ENCODE measurements at regions not wholly inside any gene's neighbourhood (a gene's known extent, or its start where the extent isn't known, plus 50 kb on each side); places are given as distances from the start of the nearest gene placed in this dataset.
A peak's percentile ranks its signal among the peaks of the same experiment; 100 is the strongest.

DNA sequence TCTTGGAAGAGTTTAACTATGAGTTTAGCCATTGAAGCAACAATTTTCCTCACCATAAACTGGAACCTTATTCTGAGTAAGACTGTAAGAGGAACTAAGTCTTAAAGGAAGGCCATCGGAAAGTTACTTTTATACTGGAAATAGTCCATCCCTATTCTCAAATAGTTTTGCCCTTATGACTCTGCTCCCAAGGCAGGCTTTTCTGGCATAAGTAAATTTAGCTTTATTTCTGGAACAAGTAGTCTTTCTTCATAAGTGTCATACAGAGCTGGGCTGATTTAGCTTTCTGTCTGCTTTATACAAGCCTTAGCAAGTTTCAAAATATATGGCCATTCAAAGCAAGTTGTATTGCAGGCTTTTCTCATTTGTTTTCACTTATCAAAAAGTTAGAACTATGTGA is 328.1 kb downstream of the HACE1 start:
- Histone ChIP-seq H3K27me3 (no peaks in the 10 kb centered on the region), H3K27ac (peak overlapping the region in 1 of 5 donors; percentile 1), H3K4me1 (replicated peaks in 1 of 2) (peaks cover 0 to 9% of the 10 kb centered on the region in 2 donors), H3K4me3 (no peak overlapping the region), H3K36me3 (replicated peaks in 1 of 2) (no peaks in the 10 kb centered on the region), H3K9me3 (replicated peaks in 1 of 3) (no peaks in the 10 kb centered on the region)
- intact Hi-C loops (cut with DNase I) = no loop called here
- TF ChIP-seq, protein P1, sequence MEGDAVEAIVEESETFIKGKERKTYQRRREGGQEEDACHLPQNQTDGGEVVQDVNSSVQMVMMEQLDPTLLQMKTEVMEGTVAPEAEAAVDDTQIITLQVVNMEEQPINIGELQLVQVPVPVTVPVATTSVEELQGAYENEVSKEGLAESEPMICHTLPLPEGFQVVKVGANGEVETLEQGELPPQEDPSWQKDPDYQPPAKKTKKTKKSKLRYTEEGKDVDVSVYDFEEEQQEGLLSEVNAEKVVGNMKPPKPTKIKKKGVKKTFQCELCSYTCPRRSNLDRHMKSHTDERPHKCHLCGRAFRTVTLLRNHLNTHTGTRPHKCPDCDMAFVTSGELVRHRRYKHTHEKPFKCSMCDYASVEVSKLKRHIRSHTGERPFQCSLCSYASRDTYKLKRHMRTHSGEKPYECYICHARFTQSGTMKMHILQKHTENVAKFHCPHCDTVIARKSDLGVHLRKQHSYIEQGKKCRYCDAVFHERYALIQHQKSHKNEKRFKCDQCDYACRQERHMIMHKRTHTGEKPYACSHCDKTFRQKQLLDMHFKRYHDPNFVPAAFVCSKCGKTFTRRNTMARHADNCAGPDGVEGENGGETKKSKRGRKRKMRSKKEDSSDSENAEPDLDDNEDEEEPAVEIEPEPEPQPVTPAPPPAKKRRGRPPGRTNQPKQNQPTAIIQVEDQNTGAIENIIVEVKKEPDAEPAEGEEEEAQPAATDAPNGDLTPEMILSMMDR (IDR thresholded peaks at IDR 0.05) = no peak
- TF ChIP-seq POLR2A (IDR thresholded peaks at IDR 0.05) = no peak
- WGBS, 4 donors = 50 to 70% (median 54%) methylated on average over 1 of the region's 1 CpG
- DNase-seq = no peak

DNA sequence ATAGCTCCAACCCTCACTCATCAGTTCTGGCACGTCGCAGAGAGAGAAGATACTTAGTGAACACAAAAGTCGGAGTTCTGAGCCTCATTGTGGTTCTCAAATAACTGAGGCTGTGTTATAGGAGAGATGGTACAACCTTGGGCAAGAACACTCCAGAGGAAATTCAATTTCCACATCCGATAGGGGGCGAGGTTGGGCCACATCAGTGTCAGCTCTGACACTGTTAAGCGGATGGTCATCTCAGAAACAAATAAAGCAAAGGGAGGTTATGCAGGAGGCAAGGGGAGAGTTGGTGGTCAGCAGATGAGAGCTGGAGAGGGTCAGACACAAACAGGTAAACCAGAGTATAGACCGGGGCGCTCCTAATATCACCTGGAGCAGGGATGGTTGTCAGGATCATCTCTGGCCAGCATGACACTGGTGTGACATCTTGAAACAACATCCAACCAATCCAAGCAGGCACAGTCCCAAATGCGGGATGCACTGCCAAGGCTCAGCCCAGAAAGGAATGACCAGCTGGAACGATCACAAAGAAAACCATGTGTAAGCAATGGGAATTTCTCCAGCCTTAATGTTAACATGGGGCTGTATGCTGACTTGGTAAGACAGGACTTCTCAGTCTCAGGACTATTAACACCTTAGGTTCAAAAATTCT is 331.8 kb downstream of the HACE1 start:
- H3K4me1 ChIP-seq (replicated peaks in 1 of 2) = peaks cover 0 to 10% of the 10 kb centered on the region in 2 donors
- WGBS, 4 donors = 48 to 62% (median 55%) methylated on average over 10 of the region's 10 CpGs
- H3K9me3 ChIP-seq (replicated peaks in 1 of 3) = no peaks in the 10 kb centered on the region
- H3K36me3 ChIP-seq (replicated peaks in 1 of 2) = no peaks in the 10 kb centered on the region
- no peak overlapping the region for H3K27ac ChIP-seq
- no peaks in the 10 kb centered on the region for H3K27me3 ChIP-seq
- peak in 5 of 7 donors; percentile 17 to 54 (median 21) for DNase-seq
- no peak for TF ChIP-seq POLR2A (IDR thresholded peaks at IDR 0.05)
- TF ChIP-seq, protein P1 (IDR thresholded peaks at IDR 0.05) = peak in 2 of 6 experiments; percentile 5 to 26
- intact Hi-C loops (cut with DNase I) = no loop called here
- H3K4me3 ChIP-seq = no peak overlapping the region

DNA sequence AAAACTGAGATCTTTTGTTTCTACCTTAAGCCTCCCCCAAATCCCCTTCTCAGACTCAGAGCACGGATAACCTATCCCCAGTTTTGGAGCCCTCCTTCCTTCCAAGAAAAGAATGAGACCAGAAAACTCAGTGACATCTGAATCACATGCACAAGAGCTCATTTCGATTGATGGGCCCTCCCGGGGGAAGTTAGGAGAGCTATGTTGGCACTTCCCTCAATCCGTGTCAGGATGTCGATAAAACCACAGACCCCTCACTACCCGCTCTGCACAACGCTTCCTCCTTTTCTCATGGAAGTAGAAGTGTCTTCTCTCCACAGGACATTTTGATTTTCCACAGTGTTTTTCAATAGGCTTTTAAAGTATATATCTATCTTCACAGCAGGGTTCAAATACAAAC is 332.4 kb downstream of the HACE1 start:
- TF ChIP-seq POLR2A (IDR thresholded peaks at IDR 0.05) = no peak
- peak in 6 of 7 donors; percentile 13 to 56 (median 28) for DNase-seq
- 44 to 64% (median 55%) methylated on average over 7 of the region's 7 CpGs for WGBS, 4 donors
- H3K36me3 ChIP-seq (replicated peaks in 1 of 2) = no peaks in the 10 kb centered on the region
- H3K27ac ChIP-seq = no peak overlapping the region
- H3K27me3 ChIP-seq = no peaks in the 10 kb centered on the region
- H3K9me3 ChIP-seq (replicated peaks in 1 of 3) = no peaks in the 10 kb centered on the region
- no peak overlapping the region for H3K4me3 ChIP-seq
- peaks cover 0 to 7% of the 10 kb centered on the region in 2 donors for H3K4me1 ChIP-seq (replicated peaks in 1 of 2)
- intact Hi-C loops (cut with DNase I) = no loop called here

DNA sequence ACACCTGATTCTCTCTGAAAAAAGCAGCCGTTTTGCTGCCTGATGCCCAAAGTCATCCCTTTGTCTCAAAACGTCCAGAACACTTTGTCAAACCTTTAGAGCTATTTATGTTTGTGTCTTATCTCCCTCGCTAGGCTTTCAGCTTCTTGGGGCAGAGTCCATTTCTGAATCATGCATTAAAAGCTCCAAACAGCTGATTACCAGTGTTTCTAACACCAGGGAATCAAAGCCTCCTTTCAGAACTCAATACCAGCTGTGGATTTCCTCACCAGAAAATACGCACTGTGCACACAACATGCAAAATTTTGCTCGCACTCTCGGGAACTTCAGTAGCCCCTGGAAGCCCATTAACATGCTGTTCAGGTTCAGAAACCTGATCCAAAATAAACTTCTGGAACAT is 333.3 kb downstream of the HACE1 start:
- H3K4me1 ChIP-seq (replicated peaks in 1 of 2) = peaks cover 0 to 7% of the 10 kb centered on the region in 2 donors
- H3K27ac ChIP-seq = no peak overlapping the region
- H3K27me3 ChIP-seq = no peaks in the 10 kb centered on the region
- H3K36me3 ChIP-seq (replicated peaks in 1 of 2) = no peaks in the 10 kb centered on the region
- WGBS, 4 donors = 37 to 42% (median 39%) methylated on average over 6 of the region's 6 CpGs
- H3K4me3 ChIP-seq = no peak overlapping the region
- no peaks in the 10 kb centered on the region for H3K9me3 ChIP-seq (replicated peaks in 1 of 3)
- DNase-seq = no peak
- intact Hi-C loops (cut with DNase I) = no loop called here
- TF ChIP-seq, protein P1 (IDR thresholded peaks at IDR 0.05) = no peak
- no peak for TF ChIP-seq POLR2A (IDR thresholded peaks at IDR 0.05)
